ENCODE measurements at regions not wholly inside any gene's neighbourhood (a gene's known extent, or its start where the extent isn't known, plus 50 kb on each side); places are given as distances from the start of the nearest gene placed in this dataset.

GRCh38 chr12:42996869-42997431 lies 407.4 kb upstream of the PRICKLE1 start:
- TF ChIP-seq EZH2phosphoT487 (IDR thresholded peaks at IDR 0.05; ENCODE audit: borderline replicate concordance, low read length), result no peak
- TF ChIP-seq, protein P1, sequence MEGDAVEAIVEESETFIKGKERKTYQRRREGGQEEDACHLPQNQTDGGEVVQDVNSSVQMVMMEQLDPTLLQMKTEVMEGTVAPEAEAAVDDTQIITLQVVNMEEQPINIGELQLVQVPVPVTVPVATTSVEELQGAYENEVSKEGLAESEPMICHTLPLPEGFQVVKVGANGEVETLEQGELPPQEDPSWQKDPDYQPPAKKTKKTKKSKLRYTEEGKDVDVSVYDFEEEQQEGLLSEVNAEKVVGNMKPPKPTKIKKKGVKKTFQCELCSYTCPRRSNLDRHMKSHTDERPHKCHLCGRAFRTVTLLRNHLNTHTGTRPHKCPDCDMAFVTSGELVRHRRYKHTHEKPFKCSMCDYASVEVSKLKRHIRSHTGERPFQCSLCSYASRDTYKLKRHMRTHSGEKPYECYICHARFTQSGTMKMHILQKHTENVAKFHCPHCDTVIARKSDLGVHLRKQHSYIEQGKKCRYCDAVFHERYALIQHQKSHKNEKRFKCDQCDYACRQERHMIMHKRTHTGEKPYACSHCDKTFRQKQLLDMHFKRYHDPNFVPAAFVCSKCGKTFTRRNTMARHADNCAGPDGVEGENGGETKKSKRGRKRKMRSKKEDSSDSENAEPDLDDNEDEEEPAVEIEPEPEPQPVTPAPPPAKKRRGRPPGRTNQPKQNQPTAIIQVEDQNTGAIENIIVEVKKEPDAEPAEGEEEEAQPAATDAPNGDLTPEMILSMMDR (conservative IDR thresholded peaks at IDR 0.05; ENCODE audit: low read depth, low read length), result no peak

Measured in PC-3 (cell line).